ENCODE measurements at regions not wholly inside any gene's neighbourhood (a gene's known extent, or its start where the extent isn't known, plus 50 kb on each side); places are given as distances from the start of the nearest gene placed in this dataset.

DNA sequence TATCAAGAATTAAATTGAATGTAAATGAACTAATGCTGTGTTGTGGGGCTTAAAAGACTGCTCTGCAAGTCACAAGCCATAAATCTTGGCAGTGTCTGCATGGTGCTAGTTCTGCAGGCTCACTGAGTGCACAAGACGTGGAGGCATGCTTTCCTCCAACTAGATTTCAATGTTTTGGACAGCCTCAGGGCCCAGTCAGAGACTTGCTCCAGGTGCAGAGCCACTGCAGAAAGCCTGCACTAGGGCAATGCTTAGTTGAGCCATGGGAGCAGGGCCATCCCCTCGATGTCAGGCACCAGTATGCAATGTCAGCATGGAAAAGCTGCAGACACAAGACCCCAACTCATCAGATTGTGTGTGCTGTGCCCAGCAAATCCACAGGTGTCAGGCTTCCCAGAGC, 234.5 kb upstream of the CDIN1 start:
- TF ChIP-seq POLR2A (IDR thresholded peaks at IDR 0.05), result no peak
- TF ChIP-seq, protein P1, sequence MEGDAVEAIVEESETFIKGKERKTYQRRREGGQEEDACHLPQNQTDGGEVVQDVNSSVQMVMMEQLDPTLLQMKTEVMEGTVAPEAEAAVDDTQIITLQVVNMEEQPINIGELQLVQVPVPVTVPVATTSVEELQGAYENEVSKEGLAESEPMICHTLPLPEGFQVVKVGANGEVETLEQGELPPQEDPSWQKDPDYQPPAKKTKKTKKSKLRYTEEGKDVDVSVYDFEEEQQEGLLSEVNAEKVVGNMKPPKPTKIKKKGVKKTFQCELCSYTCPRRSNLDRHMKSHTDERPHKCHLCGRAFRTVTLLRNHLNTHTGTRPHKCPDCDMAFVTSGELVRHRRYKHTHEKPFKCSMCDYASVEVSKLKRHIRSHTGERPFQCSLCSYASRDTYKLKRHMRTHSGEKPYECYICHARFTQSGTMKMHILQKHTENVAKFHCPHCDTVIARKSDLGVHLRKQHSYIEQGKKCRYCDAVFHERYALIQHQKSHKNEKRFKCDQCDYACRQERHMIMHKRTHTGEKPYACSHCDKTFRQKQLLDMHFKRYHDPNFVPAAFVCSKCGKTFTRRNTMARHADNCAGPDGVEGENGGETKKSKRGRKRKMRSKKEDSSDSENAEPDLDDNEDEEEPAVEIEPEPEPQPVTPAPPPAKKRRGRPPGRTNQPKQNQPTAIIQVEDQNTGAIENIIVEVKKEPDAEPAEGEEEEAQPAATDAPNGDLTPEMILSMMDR (IDR thresholded peaks at IDR 0.05), result no peak
- no peak for TF ChIP-seq EP300 (IDR thresholded peaks at IDR 0.05)
